ENCODE measurements at regions not wholly inside any gene's neighbourhood (a gene's known extent, or its start where the extent isn't known, plus 50 kb on each side); places are given as distances from the start of the nearest gene placed in this dataset.
A peak's percentile ranks its signal among the peaks of the same experiment; 100 is the strongest.

GRCh38 chr10:4159173-4159572, 374.2 kb upstream of the KLF6 start:
- no peak for ATAC-seq (ENCODE audit: insufficient read depth, low read depth)
- Histone ChIP-seq H3K36me3 (ENCODE audit: insufficient read depth, low read length) (no peaks in the 10 kb centered on the region), H3K27ac (ENCODE audit: low read length) (no peak overlapping the region), H2AFZ (ENCODE audit: low read depth, low read length) (no peak overlapping the region), H3K4me1 (ENCODE audit: insufficient read depth, low read length) (peaks cover 8% of the 10 kb centered on the region), H3K9me3 (ENCODE audit: insufficient read depth, low read length, severe bottlenecking) (no peaks in the 10 kb centered on the region), H3K4me2 (ENCODE audit: insufficient read depth, low read length) (no peak overlapping the region), H3K4me3 (ENCODE audit: low read depth in 1 of 2, low read length in 2 of 2) (no peak overlapping the region), H3K9ac (ENCODE audit: low read depth, low read length) (no peak overlapping the region), H4K20me1 (ENCODE audit: insufficient read depth, low read length) (no peaks in the 10 kb centered on the region), H3K27me3 (ENCODE audit: insufficient read depth, low read length, poor library complexity) (no peaks in the 10 kb centered on the region), H3K79me2 (ENCODE audit: insufficient read depth, low read length) (no peaks in the 10 kb centered on the region)
- no peak for DNase-seq
- no peak for TF ChIP-seq EZH2 (IDR thresholded peaks at IDR 0.05; ENCODE audit: borderline replicate concordance, low read depth, low read length, severe bottlenecking)
- no peak for TF ChIP-seq CTCF (IDR thresholded peaks at IDR 0.05; ENCODE audit: borderline replicate concordance, extremely low read depth, low read length, poor library complexity, severe bottlenecking)

GRCh38 chr10:4154191-4154715, 369.2 kb upstream of the KLF6 start:
- Histone ChIP-seq H2AFZ (ENCODE audit: low read depth, low read length) (no peak overlapping the region), H3K27ac (ENCODE audit: low read length) (no peak overlapping the region), H3K9me3 (ENCODE audit: insufficient read depth, low read length, severe bottlenecking) (no peaks in the 10 kb centered on the region), H3K36me3 (ENCODE audit: insufficient read depth, low read length) (no peaks in the 10 kb centered on the region), H3K79me2 (ENCODE audit: insufficient read depth, low read length) (no peaks in the 10 kb centered on the region), H3K4me1 (ENCODE audit: insufficient read depth, low read length) (peaks cover 16% of the 10 kb centered on the region), H3K4me3 (ENCODE audit: low read depth in 1 of 2, low read length in 2 of 2) (no peak overlapping the region), H3K27me3 (ENCODE audit: insufficient read depth, low read length, poor library complexity) (no peaks in the 10 kb centered on the region), H3K4me2 (ENCODE audit: insufficient read depth, low read length) (no peak overlapping the region), H3K9ac (ENCODE audit: low read depth, low read length) (no peak overlapping the region), H4K20me1 (ENCODE audit: insufficient read depth, low read length) (no peaks in the 10 kb centered on the region)
- ATAC-seq (ENCODE audit: insufficient read depth, low read depth) = peak; percentile 97
- DNase-seq = peak; percentile 55
- TF ChIP-seq CTCF (IDR thresholded peaks at IDR 0.05; ENCODE audit: borderline replicate concordance, extremely low read depth, low read length, poor library complexity, severe bottlenecking) (no peak), EZH2 (IDR thresholded peaks at IDR 0.05; ENCODE audit: borderline replicate concordance, low read depth, low read length, severe bottlenecking) (no peak)

- no peak for DNase-seq
These were observed 366.5 kb upstream of the KLF6 start for GRCh38 chr10:4151466-4151865.

More at GRCh38 chr10:4151466-4151865, 366.5 kb upstream of the KLF6 start:
- no peak for ATAC-seq (ENCODE audit: insufficient read depth, low read depth)
- H4K20me1 ChIP-seq (ENCODE audit: insufficient read depth, low read length) = no peaks in the 10 kb centered on the region
- H3K4me3 ChIP-seq (ENCODE audit: low read depth in 1 of 2, low read length in 2 of 2) = no peak overlapping the region
- H2AFZ ChIP-seq (ENCODE audit: low read depth, low read length) = no peak overlapping the region
- no peaks in the 10 kb centered on the region for H3K27me3 ChIP-seq (ENCODE audit: insufficient read depth, low read length, poor library complexity)
- H3K9ac ChIP-seq (ENCODE audit: low read depth, low read length) = no peak overlapping the region
- H3K79me2 ChIP-seq (ENCODE audit: insufficient read depth, low read length) = no peaks in the 10 kb centered on the region
- peaks cover 16% of the 10 kb centered on the region for H3K4me1 ChIP-seq (ENCODE audit: insufficient read depth, low read length)
- H3K36me3 ChIP-seq (ENCODE audit: insufficient read depth, low read length) = no peaks in the 10 kb centered on the region
- H3K9me3 ChIP-seq (ENCODE audit: insufficient read depth, low read length, severe bottlenecking) = no peaks in the 10 kb centered on the region
- TF ChIP-seq CTCF (IDR thresholded peaks at IDR 0.05; ENCODE audit: borderline replicate concordance, extremely low read depth, low read length, poor library complexity, severe bottlenecking) (peak; percentile 29), EZH2 (IDR thresholded peaks at IDR 0.05; ENCODE audit: borderline replicate concordance, low read depth, low read length, severe bottlenecking) (no peak)
- no peak overlapping the region for H3K27ac ChIP-seq (ENCODE audit: low read length)
- H3K4me2 ChIP-seq (ENCODE audit: insufficient read depth, low read length) = no peak overlapping the region

Data from DND-41 (cell line).